Right lobe of liver (tissue), 6 donors: ENCODE measurements at regions not wholly inside any gene's neighbourhood (a gene's known extent, or its start where the extent isn't known, plus 50 kb on each side); places are given as distances from the start of the nearest gene placed in this dataset.
A peak's percentile ranks its signal among the peaks of the same experiment; 100 is the strongest.

Source experiments
- ATAC-seq, 4 donors: fragments of 200-7000 bp; cut with Tn5 transposase; one replicate each; pipeline ENCODE4 v1.9.1; 2020; ENCODE audit warnings: mild to moderate bottlenecking in 4 of 4, moderate library complexity in 4 of 4
- DNase-seq, 3 donors: peaks; one replicate each; pipeline ENCODE4 v3.0.0-alpha.2; 2020
- H3K27ac ChIP-seq, 3 donors: fragments of 200-600 bp; one replicate each; pipeline ENCODE4 v1.8.0; 2022
- H3K27me3 ChIP-seq, 2 donors: fragments of 200-600 bp; one replicate each; pipeline ENCODE4 v1.8.0; 2022
- H3K36me3 ChIP-seq, 4 donors: fragments of 200-600 bp; sonication (generic) in 1 of 4; one replicate each; pipeline versions ENCODE4 v1.5.1 to v1.8.0; 2017 to 2022; ENCODE audit warnings: control low read depth in 1 of 4
- H3K4me1 ChIP-seq, 4 donors: fragments of 200-600 bp; sonication (generic) in 1 of 4; one replicate each; pipeline versions ENCODE4 v1.5.1 to v1.8.0; 2017 to 2022; ENCODE audit warnings: control low read depth in 1 of 4
- H3K4me3 ChIP-seq, 3 donors: fragments of 200-600 bp; one replicate each; pipeline ENCODE4 v1.8.0; 2022
- H3K9me3 ChIP-seq, 4 donors: fragments of 200-600 bp; sonication (generic) in 1 of 4; one replicate each; pipeline versions ENCODE4 v1.5.1 to v1.8.0; 2017 to 2022; ENCODE audit warnings: control low read depth in 1 of 4
- POLR2A ChIP-seq: fragments of 450-650 bp; IDR thresholded peaks from one replicate; pipeline ENCODE4 v1.6.1; 2017; ENCODE audit warnings: antibody characterized with exemption, mild to moderate bottlenecking
- WGBS: methylation state at CpG from one replicate; pipeline ENCODE4 v1.1.6; 2018; ENCODE audit warnings: low coverage, low lambda C conversion rate; ENCODE audit not compliant: insufficient coverage; ENCODE audit errors: missing lambda C conversion rate; 5-methylcytosine and 5-hydroxymethylcytosine counted together
- intact Hi-C, 2 donors: fragments of 100-400 bp; cut with DNase I; formaldehyde crosslinking; loops; one replicate each; pipeline versions ENCODE4 v1.11.2 to v1.14.1; 2022
- TF ChIP-seq, protein P1 (sequence below), 4 donors: fragments of 200-600 bp in 3 of 4; fragments of 450-650 bp in 1 of 4; IDR thresholded peaks; one replicate each; pipeline versions ENCODE4 v1.5.1 to v1.8.0; 2016 to 2022; ENCODE audit warnings: antibody characterized with exemption in 4 of 4, mild to moderate bottlenecking in 2 of 4
- donor health status: DM: no; HTN: yes; CAD: no.
- donor health status: DM: no; HTN: no; CAD: no.
- donor health status: DM: no; HTN: no; CAD: no.
- donor health status: DM: no; HTN: yes; CAD: no.
- donor health status: DM: no; HTN: yes; CAD: no.

DNA sequence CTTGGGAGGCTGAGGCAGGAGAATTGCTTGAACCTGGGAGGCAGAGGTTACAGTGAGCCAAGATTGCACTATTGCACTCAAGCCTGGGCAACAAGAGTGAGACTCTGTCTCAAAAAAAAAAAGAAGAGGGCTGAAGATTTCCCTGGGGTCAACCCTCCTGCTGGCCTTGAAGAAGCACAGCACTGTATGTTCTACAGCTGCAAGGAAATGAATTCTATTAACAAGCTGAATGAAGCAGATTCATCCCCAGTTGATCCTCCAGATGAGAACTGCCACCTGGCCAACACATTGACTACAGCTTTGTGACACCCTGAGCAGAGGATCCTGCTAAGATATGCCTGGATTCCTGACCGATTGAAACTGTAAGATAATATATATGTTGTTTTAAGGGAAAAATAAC lies 129.5 kb downstream of the ADSS2 start:
- no peaks in the 10 kb centered on the region for H3K9me3 ChIP-seq
- H3K4me3 ChIP-seq, result no peak overlapping the region
- TF ChIP-seq, protein P1, sequence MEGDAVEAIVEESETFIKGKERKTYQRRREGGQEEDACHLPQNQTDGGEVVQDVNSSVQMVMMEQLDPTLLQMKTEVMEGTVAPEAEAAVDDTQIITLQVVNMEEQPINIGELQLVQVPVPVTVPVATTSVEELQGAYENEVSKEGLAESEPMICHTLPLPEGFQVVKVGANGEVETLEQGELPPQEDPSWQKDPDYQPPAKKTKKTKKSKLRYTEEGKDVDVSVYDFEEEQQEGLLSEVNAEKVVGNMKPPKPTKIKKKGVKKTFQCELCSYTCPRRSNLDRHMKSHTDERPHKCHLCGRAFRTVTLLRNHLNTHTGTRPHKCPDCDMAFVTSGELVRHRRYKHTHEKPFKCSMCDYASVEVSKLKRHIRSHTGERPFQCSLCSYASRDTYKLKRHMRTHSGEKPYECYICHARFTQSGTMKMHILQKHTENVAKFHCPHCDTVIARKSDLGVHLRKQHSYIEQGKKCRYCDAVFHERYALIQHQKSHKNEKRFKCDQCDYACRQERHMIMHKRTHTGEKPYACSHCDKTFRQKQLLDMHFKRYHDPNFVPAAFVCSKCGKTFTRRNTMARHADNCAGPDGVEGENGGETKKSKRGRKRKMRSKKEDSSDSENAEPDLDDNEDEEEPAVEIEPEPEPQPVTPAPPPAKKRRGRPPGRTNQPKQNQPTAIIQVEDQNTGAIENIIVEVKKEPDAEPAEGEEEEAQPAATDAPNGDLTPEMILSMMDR (IDR thresholded peaks at IDR 0.05), result no peak
- no peak for TF ChIP-seq POLR2A
- H3K27ac ChIP-seq, result peak overlapping the region; percentile 50 to 55 (median 54)
- intact Hi-C loops, result no loop called here
- no peaks in the 10 kb centered on the region for H3K36me3 ChIP-seq
- H3K4me1 ChIP-seq, result no peaks in the 10 kb centered on the region
- DNase-seq (peak in 1 of 3 donors; percentile 19), ATAC-seq (no peak)
- no peaks in the 10 kb centered on the region for H3K27me3 ChIP-seq
- 100% methylated on average over 1 of the region's 1 CpG for WGBS

GRCh38 chr1:244322791-244323521 lies 128.8 kb downstream of the ADSS2 start:
- H3K4me3 ChIP-seq, result no peak overlapping the region
- WGBS, result 37% methylated on average over 6 of the region's 6 CpGs
- ATAC-seq (peak; percentile 71 to 91 (median 74)), DNase-seq (peak in 1 of 3 donors; percentile 19)
- peak overlapping the region; percentile 50 to 73 (median 54) for H3K27ac ChIP-seq
- TF ChIP-seq, protein P1 (IDR thresholded peaks at IDR 0.05), result no peak
- TF ChIP-seq POLR2A, result no peak
- H3K9me3 ChIP-seq, result no peaks in the 10 kb centered on the region
- no peaks in the 10 kb centered on the region for H3K4me1 ChIP-seq
- no peaks in the 10 kb centered on the region for H3K27me3 ChIP-seq
- intact Hi-C loops, result no loop called here
- H3K36me3 ChIP-seq, result no peaks in the 10 kb centered on the region

DNA sequence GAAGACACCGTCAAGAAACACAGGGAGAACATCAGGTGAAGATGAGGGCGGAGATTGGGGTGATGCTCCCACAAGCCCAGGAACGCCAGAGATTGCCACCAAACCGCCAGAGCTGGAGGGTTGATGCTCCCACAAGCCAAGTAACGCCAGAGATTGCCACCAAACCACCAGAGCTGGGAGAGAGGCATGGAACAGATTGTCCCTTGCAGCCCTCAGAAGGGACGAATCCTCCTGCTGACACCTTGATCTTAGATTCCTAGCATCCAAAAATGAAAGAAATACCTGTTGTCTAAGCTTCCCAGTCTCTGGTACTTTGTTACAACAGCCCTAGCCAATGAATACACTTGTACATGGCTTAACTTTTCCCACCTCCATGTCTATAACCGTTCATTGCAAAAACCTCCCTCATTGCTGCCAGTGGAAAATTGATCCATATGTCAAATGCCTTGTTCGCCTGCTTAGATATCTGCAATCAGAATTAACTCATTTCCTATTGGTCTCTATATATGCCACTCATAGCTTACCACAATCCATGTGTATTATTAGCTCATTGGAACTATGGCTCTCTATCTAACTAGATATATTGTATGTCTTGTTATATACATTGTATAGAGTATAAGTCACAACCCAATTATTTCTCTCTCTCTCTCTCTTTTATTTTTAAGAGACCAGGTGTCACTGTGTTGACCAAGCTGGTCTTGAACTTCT lies 127.4 kb downstream of the ADSS2 start:
- intact Hi-C loops, result no loop called here
- TF ChIP-seq POLR2A, result no peak
- WGBS, result 73% methylated on average over 7 of the region's 8 CpGs
- Histone ChIP-seq H3K36me3 (no peaks in the 10 kb centered on the region), H3K4me1 (no peaks in the 10 kb centered on the region), H3K27ac (peak overlapping the region; percentile 22 to 25 (median 24)), H3K4me3 (no peak overlapping the region), H3K27me3 (no peaks in the 10 kb centered on the region), H3K9me3 (no peaks in the 10 kb centered on the region)
- ATAC-seq (no peak), DNase-seq (peak in 1 of 3 donors; percentile 39)

- no peaks in the 10 kb centered on the region for H3K27me3 ChIP-seq
- H3K4me1 ChIP-seq, result no peaks in the 10 kb centered on the region
- no peak overlapping the region for H3K4me3 ChIP-seq
- 31% methylated on average over 8 of the region's 8 CpGs for WGBS
- intact Hi-C loops, result no loop called here
- H3K36me3 ChIP-seq, result no peaks in the 10 kb centered on the region
- ATAC-seq, result peak; percentile 46 to 67 (median 64)
- peak in 1 of 3 donors; percentile 43 for DNase-seq
- peak overlapping the region; percentile 22 to 25 (median 24) for H3K27ac ChIP-seq
- H3K9me3 ChIP-seq, result no peaks in the 10 kb centered on the region
- TF ChIP-seq POLR2A, result peak; percentile 18
- TF ChIP-seq, protein P1 (IDR thresholded peaks at IDR 0.05), result no peak
These were observed 126.5 kb downstream of the ADSS2 start for GRCh38 chr1:244325056-244325758.

DNA sequence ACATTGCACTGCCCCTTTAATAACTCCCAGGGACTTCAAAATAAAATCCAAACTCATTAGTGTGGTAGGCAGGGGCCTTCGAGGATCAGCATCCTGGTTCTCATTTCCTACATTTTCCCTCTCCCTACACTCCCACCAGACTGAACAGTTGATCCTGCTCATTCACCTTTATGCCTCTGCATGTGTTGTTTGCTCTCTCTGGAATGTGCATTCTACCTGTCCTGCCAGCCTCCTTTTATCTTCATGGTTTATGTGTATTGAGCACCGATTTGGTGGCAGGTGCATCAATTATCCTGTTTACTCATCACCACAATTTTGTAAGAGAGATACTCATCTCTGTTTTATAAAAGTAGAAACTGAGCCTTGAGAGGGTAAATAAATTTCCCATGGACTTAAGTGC lies 125.0 kb downstream of the ADSS2 start:
- H3K27ac ChIP-seq, result no peak overlapping the region
- TF ChIP-seq POLR2A, result no peak
- TF ChIP-seq, protein P1 (IDR thresholded peaks at IDR 0.05), result no peak
- ATAC-seq (no peak), DNase-seq (peak in 1 of 3 donors; percentile 7)
- no peak overlapping the region for H3K4me3 ChIP-seq
- no peaks in the 10 kb centered on the region for H3K36me3 ChIP-seq
- H3K4me1 ChIP-seq, result no peaks in the 10 kb centered on the region
- H3K27me3 ChIP-seq, result no peaks in the 10 kb centered on the region
- intact Hi-C loops, result no loop called here
- no peaks in the 10 kb centered on the region for H3K9me3 ChIP-seq
- 23% methylated on average over 2 of the region's 2 CpGs for WGBS
